Mucosa of stomach (tissue), 1 donor: ENCODE measurements at regions not wholly inside any gene's neighbourhood (a gene's known extent, or its start where the extent isn't known, plus 50 kb on each side); places are given as distances from the start of the nearest gene placed in this dataset.

Experiments
- H3K27me3 ChIP-seq: one replicate; pipeline ENCODE4 v1.7.0; 2013; ENCODE audit warnings: mild to moderate bottlenecking, low read length; ENCODE audit not compliant: control insufficient read depth, insufficient read depth
- H3K36me3 ChIP-seq: one replicate; pipeline ENCODE4 v1.7.0; 2013; ENCODE audit warnings: low read length; ENCODE audit not compliant: control insufficient read depth, insufficient read depth
- H3K4me1 ChIP-seq: one replicate; pipeline ENCODE4 v1.7.0; 2013; ENCODE audit warnings: mild to moderate bottlenecking, low read length; ENCODE audit not compliant: control insufficient read depth, insufficient read depth
- H3K4me3 ChIP-seq: one replicate; pipeline ENCODE4 v1.7.0; 2013; ENCODE audit warnings: low read length
- H3K9ac ChIP-seq: one replicate; pipeline ENCODE4 v1.7.0; 2013; ENCODE audit warnings: mild to moderate bottlenecking, low read length, moderate library complexity
- H3K9me3 ChIP-seq: one replicate; pipeline ENCODE4 v1.7.0; 2013; ENCODE audit warnings: mild to moderate bottlenecking, low read length, moderate library complexity; ENCODE audit not compliant: control insufficient read depth
- donor health status: Pancreatic carcinoma.

DNA sequence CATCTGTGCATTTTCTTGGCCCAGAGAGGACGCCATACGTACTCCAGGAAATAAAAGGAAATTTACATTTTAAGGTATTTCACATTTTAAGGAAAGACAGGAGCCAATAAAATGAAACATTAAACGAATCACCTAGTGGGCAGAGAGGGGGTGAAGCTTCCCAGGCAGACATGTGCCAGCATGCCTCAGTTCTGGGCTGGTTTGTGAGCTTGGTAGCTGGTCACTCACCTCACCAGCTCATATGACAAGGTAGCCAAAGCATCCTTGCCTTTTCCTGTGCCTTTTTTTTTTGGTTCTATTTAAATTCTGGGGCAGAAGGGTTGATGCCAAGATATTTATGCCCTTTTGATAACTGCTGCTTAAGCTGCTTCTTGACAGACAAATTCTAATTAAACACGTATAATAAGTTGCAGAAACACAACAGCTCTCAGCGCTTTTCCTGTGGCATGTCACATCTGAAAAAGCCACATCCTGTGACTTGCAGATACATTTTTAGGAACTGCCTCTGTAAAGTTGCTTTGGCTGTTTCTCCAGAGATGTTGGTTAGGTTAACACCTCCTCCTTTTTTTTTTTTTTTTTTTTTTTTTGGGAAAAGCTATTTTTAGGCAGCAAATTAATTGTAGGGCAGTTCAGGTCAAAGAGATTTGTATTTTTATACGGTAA, 218.6 kb downstream of the PDCD6IP start:
- no peaks in the 10 kb centered on the region for H3K36me3 ChIP-seq
- H3K4me1 ChIP-seq: peaks cover 6% of the 10 kb centered on the region
- H3K27me3 ChIP-seq: no peaks in the 10 kb centered on the region
- no peak overlapping the region for H3K4me3 ChIP-seq
- no peaks in the 10 kb centered on the region for H3K9me3 ChIP-seq
- no peak overlapping the region for H3K9ac ChIP-seq

DNA sequence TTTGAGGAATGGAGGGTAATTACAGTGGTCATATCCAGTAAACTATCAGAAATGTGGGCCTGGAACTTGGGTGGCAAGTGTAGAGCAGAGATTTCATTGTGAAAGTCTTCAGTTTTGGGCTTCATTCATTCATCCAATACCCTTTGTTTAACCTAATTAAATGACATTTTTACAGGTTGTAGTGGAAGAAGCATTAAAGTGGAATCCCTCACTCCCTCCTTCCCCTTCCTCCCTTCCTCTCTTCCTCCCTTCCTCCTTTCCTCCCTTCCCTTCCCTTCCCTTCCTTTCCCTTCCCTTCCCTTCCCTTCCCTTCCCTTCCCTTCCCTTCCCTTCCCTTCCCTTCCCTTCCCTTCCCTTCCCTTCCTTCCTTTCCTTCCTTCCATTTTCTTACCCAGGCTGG, 219.3 kb downstream of the PDCD6IP start:
- no peaks in the 10 kb centered on the region for H3K27me3 ChIP-seq
- H3K4me1 ChIP-seq: peaks cover 1% of the 10 kb centered on the region
- no peak overlapping the region for H3K9ac ChIP-seq
- H3K9me3 ChIP-seq: no peaks in the 10 kb centered on the region
- no peaks in the 10 kb centered on the region for H3K36me3 ChIP-seq
- H3K4me3 ChIP-seq: no peak overlapping the region

- Histone ChIP-seq H3K4me1 (no peaks in the 10 kb centered on the region), H3K27me3 (no peaks in the 10 kb centered on the region), H3K4me3 (no peak overlapping the region), H3K9me3 (no peaks in the 10 kb centered on the region), H3K36me3 (no peaks in the 10 kb centered on the region), H3K9ac (no peak overlapping the region)
Observed at GRCh38 chr3:34019158-34019557, 220.7 kb downstream of the PDCD6IP start.

DNA sequence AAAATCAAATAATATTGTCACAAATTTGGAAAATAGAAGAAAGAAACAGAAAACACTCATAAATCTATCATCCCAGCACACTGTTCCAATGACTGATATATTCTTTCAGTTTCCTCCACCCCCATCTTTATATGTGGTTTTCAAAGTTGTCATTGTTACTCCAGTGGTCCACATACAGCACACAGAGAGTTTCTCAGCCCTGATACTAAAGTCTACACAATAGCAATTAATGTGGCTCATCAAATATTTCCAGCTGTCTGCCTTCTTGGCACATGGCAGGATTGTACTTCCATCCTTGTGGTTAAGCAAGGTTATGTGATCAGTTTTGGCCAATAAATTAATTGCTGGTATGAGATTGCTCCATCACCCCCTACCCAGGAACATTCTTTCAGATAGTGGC, 221.7 kb downstream of the PDCD6IP start:
- Histone ChIP-seq H3K9me3 (no peaks in the 10 kb centered on the region), H3K36me3 (no peaks in the 10 kb centered on the region), H3K9ac (no peak overlapping the region), H3K4me1 (no peaks in the 10 kb centered on the region), H3K27me3 (no peaks in the 10 kb centered on the region), H3K4me3 (no peak overlapping the region)

DNA sequence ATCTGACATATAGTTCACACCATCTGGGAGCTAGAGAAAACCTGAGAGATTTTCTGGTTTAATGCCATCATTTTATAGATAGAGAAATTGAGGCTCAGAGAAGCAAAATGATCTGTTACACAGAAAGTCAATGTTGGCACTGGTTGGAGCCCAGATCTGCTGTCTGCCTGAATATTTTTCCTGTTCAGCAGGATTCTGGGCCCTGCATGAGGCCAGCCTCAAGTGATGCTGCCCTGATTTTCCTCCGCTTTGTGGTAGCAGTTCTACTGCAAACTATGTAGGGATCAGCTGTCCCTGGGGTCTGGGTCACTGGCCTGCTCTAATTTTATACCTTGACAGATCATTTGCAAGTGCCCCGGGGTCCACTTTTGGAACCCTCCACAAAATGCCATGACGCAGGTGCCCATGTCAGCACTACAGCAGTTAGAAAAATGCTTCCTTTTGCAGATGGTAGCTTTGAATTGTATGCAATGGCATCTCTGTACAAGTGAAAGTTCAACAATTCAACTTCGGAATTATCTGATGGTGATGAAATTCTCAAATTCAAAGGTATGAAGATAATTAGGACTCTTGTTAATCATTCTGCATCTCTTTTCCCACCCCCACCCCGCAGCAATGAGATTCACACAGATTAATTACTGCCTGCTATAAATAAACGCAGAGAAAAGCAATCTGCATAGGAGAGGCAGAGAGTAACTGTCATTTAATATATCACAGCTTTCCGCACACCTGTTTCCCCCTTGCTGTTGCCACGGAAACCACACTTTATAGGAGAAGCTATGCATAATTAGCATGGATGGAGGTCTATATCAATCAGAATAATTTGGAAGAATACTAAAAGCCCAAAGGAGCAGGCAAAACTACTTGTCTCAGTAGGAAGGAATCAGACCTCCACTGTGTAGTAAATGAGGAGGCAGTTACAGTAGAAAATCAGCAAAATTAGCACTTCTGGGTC, 222.6 kb downstream of the PDCD6IP start:
- Histone ChIP-seq H3K27me3 (no peaks in the 10 kb centered on the region), H3K36me3 (no peaks in the 10 kb centered on the region), H3K4me3 (no peak overlapping the region), H3K9ac (no peak overlapping the region), H3K9me3 (no peaks in the 10 kb centered on the region), H3K4me1 (no peaks in the 10 kb centered on the region)

GRCh38 chr3:34022147-34022546, 223.7 kb downstream of the PDCD6IP start:
- Histone ChIP-seq H3K27me3 (no peaks in the 10 kb centered on the region), H3K9me3 (no peaks in the 10 kb centered on the region), H3K4me3 (no peak overlapping the region), H3K4me1 (no peaks in the 10 kb centered on the region), H3K9ac (no peak overlapping the region), H3K36me3 (no peaks in the 10 kb centered on the region)

GRCh38 chr3:34024447-34025240, 226.2 kb downstream of the PDCD6IP start:
- Histone ChIP-seq H3K27me3 (no peaks in the 10 kb centered on the region), H3K9ac (no peak overlapping the region), H3K36me3 (no peaks in the 10 kb centered on the region), H3K9me3 (no peaks in the 10 kb centered on the region), H3K4me1 (no peaks in the 10 kb centered on the region), H3K4me3 (no peak overlapping the region)

GRCh38 chr3:34033839-34034238, 235.4 kb downstream of the PDCD6IP start:
- no peaks in the 10 kb centered on the region for H3K4me1 ChIP-seq
- H3K36me3 ChIP-seq: no peaks in the 10 kb centered on the region
- H3K9ac ChIP-seq: no peak overlapping the region
- H3K4me3 ChIP-seq: no peak overlapping the region
- H3K9me3 ChIP-seq: no peaks in the 10 kb centered on the region
- H3K27me3 ChIP-seq: no peaks in the 10 kb centered on the region

- no peaks in the 10 kb centered on the region for H3K9me3 ChIP-seq
- no peak overlapping the region for H3K9ac ChIP-seq
- no peaks in the 10 kb centered on the region for H3K36me3 ChIP-seq
- no peaks in the 10 kb centered on the region for H3K4me1 ChIP-seq
- H3K4me3 ChIP-seq: no peak overlapping the region
- no peaks in the 10 kb centered on the region for H3K27me3 ChIP-seq
Observed at GRCh38 chr3:34034840-34035239, 236.4 kb downstream of the PDCD6IP start.

- Histone ChIP-seq H3K4me3 (no peak overlapping the region), H3K9me3 (no peaks in the 10 kb centered on the region)
Observed at GRCh38 chr3:34035775-34036174, 237.3 kb downstream of the PDCD6IP start.

DNA sequence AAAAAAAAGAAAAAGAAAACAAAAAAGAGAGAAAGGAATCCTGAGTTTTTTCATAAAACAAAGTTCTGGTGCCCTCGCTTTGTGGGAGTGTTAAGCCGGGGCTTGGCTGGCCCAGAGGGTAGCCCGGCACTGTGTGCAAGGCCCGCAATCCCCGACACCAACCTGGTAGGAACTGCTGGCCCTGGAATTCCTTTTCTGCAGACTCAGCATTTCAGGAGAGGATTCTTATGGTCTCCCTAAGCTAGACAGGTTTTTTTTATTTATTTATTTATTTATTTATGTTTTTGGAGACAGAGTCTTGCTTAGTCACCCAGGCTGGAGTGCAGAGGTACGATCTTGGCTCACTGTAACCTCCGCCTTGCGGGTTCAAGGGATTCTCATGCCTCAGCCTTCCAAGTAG, 238.8 kb downstream of the PDCD6IP start:
- Histone ChIP-seq H3K27me3 (no peaks in the 10 kb centered on the region), H3K9ac (no peak overlapping the region)

More at GRCh38 chr3:34035775-34036174, 237.3 kb downstream of the PDCD6IP start:
- Histone ChIP-seq H3K4me1 (no peaks in the 10 kb centered on the region), H3K27me3 (no peaks in the 10 kb centered on the region), H3K36me3 (no peaks in the 10 kb centered on the region), H3K9ac (no peak overlapping the region)

GRCh38 chr3:34038131-34038530, 239.7 kb downstream of the PDCD6IP start:
- H3K9ac ChIP-seq: no peak overlapping the region
- no peak overlapping the region for H3K4me3 ChIP-seq
- no peaks in the 10 kb centered on the region for H3K27me3 ChIP-seq
- no peaks in the 10 kb centered on the region for H3K4me1 ChIP-seq
- no peaks in the 10 kb centered on the region for H3K36me3 ChIP-seq
- H3K9me3 ChIP-seq: no peaks in the 10 kb centered on the region

More for the DNA sequence above, 238.8 kb downstream of the PDCD6IP start:
- H3K36me3 ChIP-seq: no peaks in the 10 kb centered on the region
- no peaks in the 10 kb centered on the region for H3K9me3 ChIP-seq
- H3K4me1 ChIP-seq: no peaks in the 10 kb centered on the region
- no peak overlapping the region for H3K4me3 ChIP-seq
